Endothelial cell of umbilical vein (primary cell): ENCODE measurements at regions not wholly inside any gene's neighbourhood (a gene's known extent, or its start where the extent isn't known, plus 50 kb on each side); places are given as distances from the start of the nearest gene placed in this dataset.

Source experiments
- BruUV-seq: library from RNA; stranded (reverse); fragments of 400-500 nt; replicated peaks from 2 replicates; lab custom pipeline; 2021; lab: Mats Ljungman, UMichigan
- CTCF ChIA-PET: fragments of 300-600, 350-600 bp; sonication (Branson Sonifier 250); formaldehyde crosslinking; loops from one replicate; lab custom pipeline; 2021; ENCODE audit warnings: antibody characterized with exemption, inconsistent platforms; lab: Charles Lee
- POLR2A ChIA-PET: fragments of 300-600, 350-600 bp; sonication (Branson Sonifier 250); formaldehyde crosslinking; loops from one replicate; lab custom pipeline; 2021; ENCODE audit warnings: antibody characterized with exemption, inconsistent platforms; lab: Charles Lee
- DNase-seq: peaks from one replicate; pipeline ENCODE4 v3.0.0-alpha.2; 2011; ENCODE audit warnings: low read depth, low spot score
- FAIRE-seq: peaks from 2 replicates; lab custom pipeline; 2011; peaks lifted over from hg19 to GRCh38; lab: Jason Lieb, UNC
- H2AFZ ChIP-seq: 2 replicates; pipeline ENCODE4 v1.6.0; 2012; ENCODE audit warnings: low read depth, low read length, control low read depth, inconsistent platforms
- H3K27ac ChIP-seq: 2 replicates; pipeline ENCODE4 v1.5.1; 2011; ENCODE audit warnings: low read depth, mild to moderate bottlenecking, control low read depth, low read length, moderate library complexity; ENCODE audit not compliant: insufficient read depth
- H3K27me3 ChIP-seq, 2 experiments: 2 replicates each; pipeline versions ENCODE4 v1.6.0 to v1.6.1; 2011; ENCODE audit warnings: low read length in 2 of 2, mixed read lengths in 1 of 2; ENCODE audit not compliant: control insufficient read depth in 2 of 2, insufficient read depth in 2 of 2
- H3K36me3 ChIP-seq, 2 experiments: 2 replicates in 1 of 2; 3 replicates in 1 of 2; pipeline ENCODE4 v1.5.1; 2011; ENCODE audit warnings: low read length in 2 of 2, mild to moderate bottlenecking in 1 of 2, moderate library complexity in 1 of 2; ENCODE audit not compliant: control insufficient read depth in 2 of 2, insufficient read depth in 2 of 2; ENCODE audit errors: extremely low read depth in 1 of 2
- H3K4me1 ChIP-seq: 3 replicates; pipeline ENCODE4 v1.5.1; 2011; ENCODE audit warnings: mild to moderate bottlenecking, low read length; ENCODE audit not compliant: control insufficient read depth, insufficient read depth; ENCODE audit errors: extremely low read depth
- H3K4me2 ChIP-seq: 2 replicates; pipeline ENCODE4 v1.6.1; 2011; ENCODE audit warnings: low read length, control low read depth, mixed read lengths; ENCODE audit not compliant: insufficient read depth
- H3K4me3 ChIP-seq, 3 experiments: fragments of 200-600 bp in 1 of 3; sonication (generic), shearing (Covaris generic) in 1 of 3; replicated peaks in 1 of 3; 2 replicates each; pipeline ENCODE4 v1.5.1; 2011 to 2016; ENCODE audit warnings: control low read depth in 3 of 3, low read length in 3 of 3, mild to moderate bottlenecking in 2 of 3, inconsistent platforms in 1 of 3, low read depth in 1 of 3, moderate library complexity in 1 of 3; ENCODE audit not compliant: insufficient read depth in 1 of 3
- H3K79me2 ChIP-seq: 2 replicates; pipeline ENCODE4 v1.6.0; 2012; ENCODE audit warnings: low read length, inconsistent platforms; ENCODE audit not compliant: control insufficient read depth, insufficient read depth
- H3K9ac ChIP-seq: replicated peaks from 2 replicates; pipeline ENCODE3; 2011; ENCODE audit warnings: low read length, control low read depth; ENCODE audit not compliant: insufficient read depth; ENCODE audit errors: extremely low read depth
- H3K9me1 ChIP-seq: replicated peaks from 3 replicates; pipeline ENCODE4 v1.6.0; 2011; ENCODE audit warnings: mild to moderate bottlenecking, low read length; ENCODE audit not compliant: control insufficient read depth, insufficient read depth; ENCODE audit errors: extremely low read depth
- H3K9me3 ChIP-seq: replicated peaks from 2 replicates; pipeline ENCODE4 v1.5.1; 2012; ENCODE audit warnings: low read length, inconsistent platforms; ENCODE audit not compliant: control insufficient read depth, insufficient read depth
- H4K20me1 ChIP-seq: replicated peaks from 2 replicates; pipeline ENCODE3; 2011; ENCODE audit warnings: mild to moderate bottlenecking, low read length; ENCODE audit not compliant: control insufficient read depth, insufficient read depth; ENCODE audit errors: extremely low read depth
- EZH2 ChIP-seq: IDR thresholded peaks from 2 replicates; pipeline ENCODE4 v1.6.1; 2012; ENCODE audit warnings: borderline replicate concordance, low read depth, mild to moderate bottlenecking, moderate library complexity, low read length, inconsistent platforms; ENCODE audit not compliant: severe bottlenecking
- FOS ChIP-seq: IDR thresholded peaks from 2 replicates; pipeline ENCODE4 v1.6.1; 2011; ENCODE audit warnings: mild to moderate bottlenecking, low read length, moderate library complexity, borderline replicate concordance; ENCODE audit not compliant: insufficient read depth
- GATA2 ChIP-seq: IDR thresholded peaks from 2 replicates; pipeline ENCODE4 v1.7.0; 2011; ENCODE audit warnings: low read depth, mild to moderate bottlenecking, moderate library complexity, mixed read lengths, low read length; ENCODE audit not compliant: insufficient read length, insufficient read depth
- JUN ChIP-seq: IDR thresholded peaks from 2 replicates; pipeline ENCODE4 v1.6.1; 2011; ENCODE audit warnings: borderline replicate concordance, low read depth; ENCODE audit not compliant: insufficient read length, insufficient read depth
- MYC ChIP-seq: IDR thresholded peaks from one replicate; pipeline ENCODE4 v1.6.1; 2011; ENCODE audit warnings: mild to moderate bottlenecking, low read depth, low read length
- POLR2A ChIP-seq: IDR thresholded peaks from 2 replicates; pipeline ENCODE4 v1.6.1; 2012; ENCODE audit warnings: low read depth, mild to moderate bottlenecking, control low read depth, low read length
- POLR2AphosphoS5 ChIP-seq: IDR thresholded peaks from 2 replicates; pipeline ENCODE4 v1.6.1; 2012; ENCODE audit warnings: low read depth, mild to moderate bottlenecking, control low read depth, low read length, moderate library complexity; ENCODE audit not compliant: insufficient read depth
- dilution Hi-C: fragments of 300-500 bp; cut with MboI; formaldehyde crosslinking; loops from one replicate; pipeline ENCODE4 v1.15.0; 2019; ENCODE audit warnings: low sequenced_read_pairs; ENCODE audit not compliant: extremely low pct_ligation_motif_present
- intact Hi-C: fragments of 100-400 bp; cut with micrococcal nuclease; formaldehyde crosslinking; loops from one replicate; pipeline ENCODE4 v1.10.0; 2022
- TF ChIP-seq, protein P1 (sequence below), 2 donors: IDR thresholded peaks; 1 replicate in 1 of 2; 2 replicates in 1 of 2; pipeline ENCODE4 v1.5.1; 2011; ENCODE audit warnings: low read length in 2 of 2, mild to moderate bottlenecking in 2 of 2, moderate library complexity in 2 of 2, control low read depth in 1 of 2, inconsistent platforms in 1 of 2, low read depth in 1 of 2; ENCODE audit not compliant: insufficient read depth in 1 of 2; ENCODE audit errors: extremely low read depth in 1 of 2
- TF ChIP-seq, protein P2 (sequence below): IDR thresholded peaks from 2 replicates; pipeline ENCODE4 v1.6.1; 2011; ENCODE audit not compliant: insufficient read depth, insufficient read length

DNA sequence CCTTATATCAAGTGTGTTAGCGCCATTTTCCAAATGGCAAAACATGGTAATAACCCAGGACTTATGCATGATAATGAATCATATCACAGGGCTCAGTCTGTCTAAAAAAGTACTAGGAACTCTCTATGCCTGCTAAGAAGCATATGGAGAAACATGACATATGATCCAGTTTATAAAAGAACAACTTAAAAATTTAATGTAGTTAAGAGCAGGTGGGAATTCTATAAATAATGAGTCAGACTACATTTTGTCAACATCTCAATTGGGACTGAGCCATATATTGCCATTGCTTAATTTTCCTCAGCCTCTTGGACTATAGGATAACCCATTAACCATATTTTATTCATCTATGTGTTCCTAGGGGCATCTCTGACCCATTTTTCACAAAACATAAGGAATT, 360.4 kb upstream of the AGA start:
- TF ChIP-seq POLR2A (no peak), POLR2AphosphoS5 (no peak), FOS (no peak), MYC (no peak), JUN (no peak), EZH2 (no peak), GATA2 (no peak)
- TF ChIP-seq, protein P1, sequence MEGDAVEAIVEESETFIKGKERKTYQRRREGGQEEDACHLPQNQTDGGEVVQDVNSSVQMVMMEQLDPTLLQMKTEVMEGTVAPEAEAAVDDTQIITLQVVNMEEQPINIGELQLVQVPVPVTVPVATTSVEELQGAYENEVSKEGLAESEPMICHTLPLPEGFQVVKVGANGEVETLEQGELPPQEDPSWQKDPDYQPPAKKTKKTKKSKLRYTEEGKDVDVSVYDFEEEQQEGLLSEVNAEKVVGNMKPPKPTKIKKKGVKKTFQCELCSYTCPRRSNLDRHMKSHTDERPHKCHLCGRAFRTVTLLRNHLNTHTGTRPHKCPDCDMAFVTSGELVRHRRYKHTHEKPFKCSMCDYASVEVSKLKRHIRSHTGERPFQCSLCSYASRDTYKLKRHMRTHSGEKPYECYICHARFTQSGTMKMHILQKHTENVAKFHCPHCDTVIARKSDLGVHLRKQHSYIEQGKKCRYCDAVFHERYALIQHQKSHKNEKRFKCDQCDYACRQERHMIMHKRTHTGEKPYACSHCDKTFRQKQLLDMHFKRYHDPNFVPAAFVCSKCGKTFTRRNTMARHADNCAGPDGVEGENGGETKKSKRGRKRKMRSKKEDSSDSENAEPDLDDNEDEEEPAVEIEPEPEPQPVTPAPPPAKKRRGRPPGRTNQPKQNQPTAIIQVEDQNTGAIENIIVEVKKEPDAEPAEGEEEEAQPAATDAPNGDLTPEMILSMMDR (IDR thresholded peaks at IDR 0.05; ENCODE audit: extremely low read depth in 1 of 2, insufficient read depth in 1 of 2, low read depth in 1 of 2, low read length in 2 of 2): no peak
- TF ChIP-seq, protein P2, sequence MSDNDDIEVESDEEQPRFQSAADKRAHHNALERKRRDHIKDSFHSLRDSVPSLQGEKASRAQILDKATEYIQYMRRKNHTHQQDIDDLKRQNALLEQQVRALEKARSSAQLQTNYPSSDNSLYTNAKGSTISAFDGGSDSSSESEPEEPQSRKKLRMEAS: no peak
- POLR2A ChIA-PET: no interaction called here
- no peak overlapping the region for H3K9ac ChIP-seq
- H3K4me2 ChIP-seq: no peak overlapping the region
- no peak overlapping the region for H2AFZ ChIP-seq
- no TSS peak for BruUV-seq
- H3K27ac ChIP-seq: no peak overlapping the region
- no peaks in the 10 kb centered on the region for H3K4me1 ChIP-seq
- intact Hi-C loops: no loop called here
- no peaks in the 10 kb centered on the region for H3K27me3 ChIP-seq
- DNase-seq (no peak), FAIRE-seq (no peak)
- CTCF ChIA-PET: no interaction called here
- H3K9me3 ChIP-seq: peaks cover 4% of the 10 kb centered on the region
- no peaks in the 10 kb centered on the region for H3K9me1 ChIP-seq
- dilution Hi-C loops: no loop called here
- H3K4me3 ChIP-seq: no peak overlapping the region
- no peaks in the 10 kb centered on the region for H4K20me1 ChIP-seq
- no peaks in the 10 kb centered on the region for H3K36me3 ChIP-seq
- no peaks in the 10 kb centered on the region for H3K79me2 ChIP-seq
